ENCODE measurements at regions not wholly inside any gene's neighbourhood (a gene's known extent, or its start where the extent isn't known, plus 50 kb on each side); places are given as distances from the start of the nearest gene placed in this dataset.

- no peak for DNase-seq (ENCODE audit: low spot score)
- POLR2A ChIA-PET: no interaction called here
- no peaks in the 10 kb centered on the region for H3K36me3 Mint-ChIP-seq
- H3K4me3 Mint-ChIP-seq: no peak overlapping the region
- CTCF ChIA-PET: interaction anchor here (1.2 to 1.5 kb wide), 2 partner anchors 97 to 827 kb away, joined by 3 to 5 read pairs; no protein-coding TSS in a partner anchor
- H3K27me3 Mint-ChIP-seq (ENCODE audit: low read depth): no peaks in the 10 kb centered on the region
- no peaks in the 10 kb centered on the region for H3K9me3 Mint-ChIP-seq
- TF ChIP-seq FOXJ3 (CRISPR knock-in tag; IDR thresholded peaks at IDR 0.05; ENCODE audit: borderline replicate concordance): no peak
- TF ChIP-seq, protein P1, sequence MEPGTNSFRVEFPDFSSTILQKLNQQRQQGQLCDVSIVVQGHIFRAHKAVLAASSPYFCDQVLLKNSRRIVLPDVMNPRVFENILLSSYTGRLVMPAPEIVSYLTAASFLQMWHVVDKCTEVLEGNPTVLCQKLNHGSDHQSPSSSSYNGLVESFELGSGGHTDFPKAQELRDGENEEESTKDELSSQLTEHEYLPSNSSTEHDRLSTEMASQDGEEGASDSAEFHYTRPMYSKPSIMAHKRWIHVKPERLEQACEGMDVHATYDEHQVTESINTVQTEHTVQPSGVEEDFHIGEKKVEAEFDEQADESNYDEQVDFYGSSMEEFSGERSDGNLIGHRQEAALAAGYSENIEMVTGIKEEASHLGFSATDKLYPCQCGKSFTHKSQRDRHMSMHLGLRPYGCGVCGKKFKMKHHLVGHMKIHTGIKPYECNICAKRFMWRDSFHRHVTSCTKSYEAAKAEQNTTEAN (CRISPR knock-in tag; IDR thresholded peaks at IDR 0.05): no peak
- no peak for TF ChIP-seq CREB1 (CRISPR knock-in tag; IDR thresholded peaks at IDR 0.05)
- no peak for TF ChIP-seq NFYB (CRISPR knock-in tag; conservative IDR thresholded peaks at IDR 0.05; ENCODE audit: low read depth)
- TF ChIP-seq ZNF416 (CRISPR knock-in tag; IDR thresholded peaks at IDR 0.05): no peak
- no peak for TF ChIP-seq FOXP1 (CRISPR knock-in tag; IDR thresholded peaks at IDR 0.05; ENCODE audit: borderline replicate concordance)
- no peak overlapping the region for H3K27ac Mint-ChIP-seq
- H3K4me1 Mint-ChIP-seq: peaks cover 7% of the 10 kb centered on the region
- no peak for ATAC-seq
Observed at GRCh38 chr11:87724358-87724757, 450.9 kb downstream of the RAB38 start.

DNA sequence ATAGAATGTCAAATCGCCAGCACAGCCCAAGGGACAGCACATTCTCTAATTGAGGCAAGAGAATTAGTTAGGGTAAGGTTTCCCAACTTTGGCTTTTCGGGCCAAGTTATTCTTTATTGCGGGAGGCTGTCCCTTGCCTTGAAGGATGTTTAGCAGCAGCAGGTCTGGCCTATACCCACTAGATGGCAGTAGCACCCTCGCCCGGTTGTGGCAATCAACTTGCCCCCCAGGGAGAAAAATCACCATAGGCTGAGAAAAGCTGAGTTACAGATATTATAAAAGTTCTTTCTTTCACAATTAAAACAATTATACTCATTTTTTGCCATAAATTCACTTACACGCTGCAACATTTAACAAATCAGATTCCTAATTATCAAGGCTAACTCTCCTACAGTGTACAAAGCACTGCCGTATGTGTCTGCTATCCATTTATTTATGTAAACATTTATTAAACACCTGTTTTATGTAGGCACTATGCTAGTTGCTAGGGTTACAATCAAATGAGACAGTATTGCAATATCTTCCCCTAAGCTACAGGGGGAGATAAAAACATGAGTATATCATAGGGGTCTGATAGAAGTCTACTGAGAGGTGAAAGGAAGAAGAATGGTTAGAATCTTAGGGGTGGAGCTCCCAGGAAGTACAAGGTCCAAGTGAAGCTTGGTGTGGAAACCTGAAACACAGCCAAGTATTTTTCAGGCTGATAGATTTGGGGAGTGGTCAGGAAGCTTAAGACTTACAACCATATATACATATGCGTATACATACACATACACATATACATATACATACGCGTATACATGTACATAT is 452.3 kb downstream of the RAB38 start:
- no peaks in the 10 kb centered on the region for H3K36me3 Mint-ChIP-seq
- ChIA-PET POLR2A (no interaction called here), CTCF (interaction anchor here (0.6 to 2.0 kb wide), 10 partner anchors 10 to 829 kb away, joined by 3 to 9 read pairs (median 3); no protein-coding TSS in a partner anchor)
- no peak for TF ChIP-seq ZNF423 (CRISPR knock-in tag; IDR thresholded peaks at IDR 0.05)
- TF ChIP-seq CREM (CRISPR knock-in tag; IDR thresholded peaks at IDR 0.05): no peak
- TF ChIP-seq PRDM15 (CRISPR knock-in tag; IDR thresholded peaks at IDR 0.05): no peak
- no peak for TF ChIP-seq JAZF1 (CRISPR knock-in tag; IDR thresholded peaks at IDR 0.05)
- TF ChIP-seq GTF2I (CRISPR knock-in tag; conservative IDR thresholded peaks at IDR 0.05): no peak
- no peak for TF ChIP-seq ETV6 (CRISPR knock-in tag; IDR thresholded peaks at IDR 0.05)
- no peak for TF ChIP-seq RELA (CRISPR knock-in tag; IDR thresholded peaks at IDR 0.05; ENCODE audit: borderline replicate concordance)
- TF ChIP-seq ARID4B (CRISPR knock-in tag; IDR thresholded peaks at IDR 0.05; ENCODE audit: borderline replicate concordance): no peak
- TF ChIP-seq CTCF (IDR thresholded peaks at IDR 0.05): peak; percentile 71
- ATAC-seq: peak; percentile 83
- H3K4me1 Mint-ChIP-seq: peaks cover 8% of the 10 kb centered on the region
- peak; percentile 64 for DNase-seq (ENCODE audit: low spot score)
- no peaks in the 10 kb centered on the region for H3K9me3 Mint-ChIP-seq
- no peak overlapping the region for H3K4me3 Mint-ChIP-seq
- H3K27me3 Mint-ChIP-seq (ENCODE audit: low read depth): no peaks in the 10 kb centered on the region
- H3K27ac Mint-ChIP-seq: no peak overlapping the region
